ENCODE measurements at regions not wholly inside any gene's neighbourhood (a gene's known extent, or its start where the extent isn't known, plus 50 kb on each side); places are given as distances from the start of the nearest gene placed in this dataset.

GRCh38 chr13:77480066-77480465 is 55.4 kb upstream of the SCEL start:
- H3K27ac Mint-ChIP-seq (ENCODE audit: unreplicated experiment), result no peak overlapping the region
- H3K27me3 Mint-ChIP-seq (ENCODE audit: low read depth), result peaks cover 11% of the 10 kb centered on the region
- DNase-seq (ENCODE audit: low spot score), result no peak
- H3K4me1 Mint-ChIP-seq (ENCODE audit: low read depth), result peaks cover 14% of the 10 kb centered on the region
- no peak for TF ChIP-seq CTCF (IDR thresholded peaks at IDR 0.05)
- H3K4me3 Mint-ChIP-seq (ENCODE audit: unreplicated experiment), result no peak overlapping the region
- peaks cover 5% of the 10 kb centered on the region for H3K9me3 Mint-ChIP-seq (ENCODE audit: low read depth)
- H3K36me3 Mint-ChIP-seq (ENCODE audit: low read depth), result no peaks in the 10 kb centered on the region

GRCh38 chr13:77479326-77479725 is 56.2 kb upstream of the SCEL start:
- H3K36me3 Mint-ChIP-seq (ENCODE audit: low read depth), result no peaks in the 10 kb centered on the region
- DNase-seq (ENCODE audit: low spot score), result no peak
- H3K4me1 Mint-ChIP-seq (ENCODE audit: low read depth), result peaks cover 14% of the 10 kb centered on the region
- peaks cover 5% of the 10 kb centered on the region for H3K9me3 Mint-ChIP-seq (ENCODE audit: low read depth)
- peaks cover 11% of the 10 kb centered on the region for H3K27me3 Mint-ChIP-seq (ENCODE audit: low read depth)
- no peak for TF ChIP-seq CTCF (IDR thresholded peaks at IDR 0.05)
- H3K4me3 Mint-ChIP-seq (ENCODE audit: unreplicated experiment), result no peak overlapping the region
- H3K27ac Mint-ChIP-seq (ENCODE audit: unreplicated experiment), result no peak overlapping the region

- no peaks in the 10 kb centered on the region for H3K9me3 Mint-ChIP-seq (ENCODE audit: low read depth)
- no peak overlapping the region for H3K4me3 Mint-ChIP-seq (ENCODE audit: unreplicated experiment)
- peaks cover 11% of the 10 kb centered on the region for H3K27me3 Mint-ChIP-seq (ENCODE audit: low read depth)
- H3K36me3 Mint-ChIP-seq (ENCODE audit: low read depth), result peaks cover 2% of the 10 kb centered on the region
- no peak for DNase-seq (ENCODE audit: low spot score)
- TF ChIP-seq CTCF (IDR thresholded peaks at IDR 0.05), result no peak
- H3K4me1 Mint-ChIP-seq (ENCODE audit: low read depth), result peaks cover 16% of the 10 kb centered on the region
- H3K27ac Mint-ChIP-seq (ENCODE audit: unreplicated experiment), result no peak overlapping the region
Observed at GRCh38 chr13:77477299-77477848, 58.1 kb upstream of the SCEL start.

GRCh38 chr13:77476456-77476855 is 59.0 kb upstream of the SCEL start:
- no peak for TF ChIP-seq CTCF (IDR thresholded peaks at IDR 0.05)
- no peak overlapping the region for H3K27ac Mint-ChIP-seq (ENCODE audit: unreplicated experiment)
- peaks cover 2% of the 10 kb centered on the region for H3K36me3 Mint-ChIP-seq (ENCODE audit: low read depth)
- no peak overlapping the region for H3K4me3 Mint-ChIP-seq (ENCODE audit: unreplicated experiment)
- H3K9me3 Mint-ChIP-seq (ENCODE audit: low read depth), result no peaks in the 10 kb centered on the region
- peaks cover 16% of the 10 kb centered on the region for H3K4me1 Mint-ChIP-seq (ENCODE audit: low read depth)
- DNase-seq (ENCODE audit: low spot score), result no peak
- peaks cover 11% of the 10 kb centered on the region for H3K27me3 Mint-ChIP-seq (ENCODE audit: low read depth)

GRCh38 chr13:77475345-77476084 is 60.0 kb upstream of the SCEL start:
- H3K27me3 Mint-ChIP-seq (ENCODE audit: low read depth), result peaks cover 6% of the 10 kb centered on the region
- H3K9me3 Mint-ChIP-seq (ENCODE audit: low read depth), result no peaks in the 10 kb centered on the region
- peaks cover 16% of the 10 kb centered on the region for H3K4me1 Mint-ChIP-seq (ENCODE audit: low read depth)

More at GRCh38 chr13:77475345-77476084, 60.0 kb upstream of the SCEL start:
- no peak overlapping the region for H3K27ac Mint-ChIP-seq (ENCODE audit: unreplicated experiment)
- no peak overlapping the region for H3K4me3 Mint-ChIP-seq (ENCODE audit: unreplicated experiment)
- TF ChIP-seq CTCF (IDR thresholded peaks at IDR 0.05), result no peak
- H3K36me3 Mint-ChIP-seq (ENCODE audit: low read depth), result peaks cover 2% of the 10 kb centered on the region
- no peak for DNase-seq (ENCODE audit: low spot score)

Data from chondrocyte (in vitro differentiated cells).